ENCODE measurements at regions not wholly inside any gene's neighbourhood (a gene's known extent, or its start where the extent isn't known, plus 50 kb on each side); places are given as distances from the start of the nearest gene placed in this dataset.

- Histone ChIP-seq H3K27ac (ENCODE audit: extremely low read depth, low read depth, low read length) (no peak overlapping the region), H3K79me2 (ENCODE audit: control insufficient read depth, insufficient read depth, low read length) (no peaks in the 10 kb centered on the region), H3K27me3 (ENCODE audit: control insufficient read depth in 2 of 2, insufficient read depth in 2 of 2, low read length in 2 of 2) (no peaks in the 10 kb centered on the region), H3K9ac (ENCODE audit: insufficient read depth in 1 of 2, low read depth in 2 of 2, low read length in 2 of 2) (no peak overlapping the region), H4K20me1 (replicated peaks; ENCODE audit: control insufficient read depth, insufficient read depth, low read length) (no peaks in the 10 kb centered on the region), H3K9me3 (replicated peaks; ENCODE audit: control insufficient read depth, insufficient read depth, low read depth, low read length) (no peaks in the 10 kb centered on the region), H2AFZ (ENCODE audit: low read depth, low read length) (no peak overlapping the region), H3K4me3 (no peak overlapping the region), H3K36me3 (ENCODE audit: control insufficient read depth, insufficient read depth, low read length) (no peaks in the 10 kb centered on the region), H3K4me1 (replicated peaks in 1 of 2; ENCODE audit: control insufficient read depth in 2 of 2, insufficient read depth in 2 of 2, low read length in 2 of 2) (no peaks in the 10 kb centered on the region), H3K9me1 (ENCODE audit: control insufficient read depth, insufficient read depth, low read length) (no peaks in the 10 kb centered on the region), H3K4me2 (ENCODE audit: insufficient read depth, low read length) (no peak overlapping the region)
- ChIA-PET POLR2A (no interaction called here), CTCF (ENCODE audit: low intra/inter-chr PET ratio) (no interaction called here)
- intact Hi-C loops (cut with micrococcal nuclease) (no loop called here), in situ Hi-C loops (cut with MboI) (no loop called here)
- no peak for DNase-seq (ENCODE audit: extremely low read depth in 1 of 4, low spot score in 3 of 4)
- 4% methylated on average over 4 of the region's 4 CpGs for WGBS (ENCODE audit: insufficient coverage, low coverage, missing lambda C conversion rate)
- no TSS peak for BruUV-seq (replicated peaks)
- no peak for FAIRE-seq
- no peak for ATAC-seq
- no peak for TF ChIP-seq ZNF740 (CRISPR knock-in tag; IDR thresholded peaks at IDR 0.05)
- TF ChIP-seq ZNF740 (tag; IDR thresholded peaks at IDR 0.05): no peak
- no peak for TF ChIP-seq ZNF696 (CRISPR knock-in tag; conservative IDR thresholded peaks at IDR 0.05)
- no peak for TF ChIP-seq ARID1B (IDR thresholded peaks at IDR 0.05)
- TF ChIP-seq STAT5B (CRISPR knock-in tag; IDR thresholded peaks at IDR 0.05): no peak
- TF ChIP-seq RBBP5 (IDR thresholded peaks at IDR 0.05; ENCODE audit: borderline replicate concordance, insufficient read depth, low read length, poor library complexity, severe bottlenecking): no peak
- no peak for TF ChIP-seq ZNF12 (CRISPR knock-in tag; IDR thresholded peaks at IDR 0.05)
- TF ChIP-seq BDP1 (IDR thresholded peaks at IDR 0.05; ENCODE audit: insufficient read depth, insufficient read length): no peak
- TF ChIP-seq KAT7 (CRISPR knock-in tag; IDR thresholded peaks at IDR 0.05; ENCODE audit: borderline replicate concordance): no peak
- TF ChIP-seq CBFB (CRISPR knock-in tag; IDR thresholded peaks at IDR 0.05): no peak
- TF ChIP-seq CBX2 (IDR thresholded peaks at IDR 0.05; ENCODE audit: insufficient read depth, low read length, poor library complexity, severe bottlenecking): no peak
- no peak for TF ChIP-seq ZNF639 (CRISPR knock-in tag; conservative IDR thresholded peaks at IDR 0.05 in 1 of 2, IDR thresholded peaks at IDR 0.05 in 1 of 2)
- no peak for TF ChIP-seq ZNF274 (IDR thresholded peaks at IDR 0.05; ENCODE audit: borderline replicate concordance, low read depth, low read length)
- no peak for TF ChIP-seq RBFOX2 (IDR thresholded peaks at IDR 0.05; ENCODE audit: low read depth, low read length)
- no peak for TF ChIP-seq ATF6 (CRISPR knock-in tag; IDR thresholded peaks at IDR 0.05)
- no peak for TF ChIP-seq SMAD3 (CRISPR knock-in tag; conservative IDR thresholded peaks at IDR 0.05)
- TF ChIP-seq ELK1 (CRISPR knock-in tag; IDR thresholded peaks at IDR 0.05): no peak
Observed at GRCh38 chr20:26347396-26347795, 650.7 kb upstream of the ZNF337 start.
